Suprapubic skin (tissue), 4 donors: ENCODE measurements at regions not wholly inside any gene's neighbourhood (a gene's known extent, or its start where the extent isn't known, plus 50 kb on each side); places are given as distances from the start of the nearest gene placed in this dataset.
A peak's percentile ranks its signal among the peaks of the same experiment; 100 is the strongest.

Source experiments
- DNase-seq, 2 donors: peaks; one replicate each; pipeline ENCODE4 v3.0.0-alpha.2; 2019; ENCODE audit warnings: low spot score in 2 of 2
- H3K27ac ChIP-seq: fragments of 200-600 bp; sonication (generic); one replicate; pipeline ENCODE4 v1.5.1; 2019
- H3K27me3 ChIP-seq: fragments of 200-600 bp; sonication (generic); one replicate; pipeline ENCODE4 v1.5.1; 2019
- H3K36me3 ChIP-seq: fragments of 200-600 bp; sonication (generic); one replicate; pipeline ENCODE4 v1.5.1; 2019
- H3K4me1 ChIP-seq: fragments of 200-600 bp; sonication (generic); one replicate; pipeline ENCODE4 v1.5.1; 2019
- H3K4me3 ChIP-seq: fragments of 200-600 bp; sonication (generic); one replicate; pipeline ENCODE4 v1.5.1; 2019; ENCODE audit warnings: mild to moderate bottlenecking
- H3K9me3 ChIP-seq: fragments of 200-600 bp; sonication (generic); one replicate; pipeline ENCODE4 v1.5.1; 2019
- EP300 ChIP-seq: sonication (generic); formaldehyde crosslinking; IDR thresholded peaks from one replicate; pipeline ENCODE4 v1.6.1; 2017; ENCODE audit warnings: antibody characterized with exemption
- POLR2A ChIP-seq, 2 donors: fragments of 450-650 bp; IDR thresholded peaks; one replicate each; pipeline ENCODE4 v1.6.1; 2017; ENCODE audit warnings: antibody characterized with exemption in 2 of 2, mild to moderate bottlenecking in 2 of 2, moderate library complexity in 2 of 2
- POLR2AphosphoS5 ChIP-seq, 3 donors: sonication (generic); formaldehyde crosslinking; IDR thresholded peaks; one replicate each; pipeline ENCODE4 v1.6.1; 2017; ENCODE audit warnings: antibody characterized with exemption in 3 of 3
- WGBS: methylation state at CpG from one replicate; pipeline ENCODE4 v1.1.5; 2018; 5-methylcytosine and 5-hydroxymethylcytosine counted together
- TF ChIP-seq, protein P1 (sequence below), 2 donors: fragments of 200-600 bp in 1 of 2; fragments of 450-650 bp in 1 of 2; sonication (generic) in 1 of 2; IDR thresholded peaks; one replicate each; pipeline ENCODE4 v1.5.1; 2016 to 2019; ENCODE audit warnings: antibody characterized with exemption in 2 of 2, mild to moderate bottlenecking in 1 of 2, moderate library complexity in 1 of 2

DNA sequence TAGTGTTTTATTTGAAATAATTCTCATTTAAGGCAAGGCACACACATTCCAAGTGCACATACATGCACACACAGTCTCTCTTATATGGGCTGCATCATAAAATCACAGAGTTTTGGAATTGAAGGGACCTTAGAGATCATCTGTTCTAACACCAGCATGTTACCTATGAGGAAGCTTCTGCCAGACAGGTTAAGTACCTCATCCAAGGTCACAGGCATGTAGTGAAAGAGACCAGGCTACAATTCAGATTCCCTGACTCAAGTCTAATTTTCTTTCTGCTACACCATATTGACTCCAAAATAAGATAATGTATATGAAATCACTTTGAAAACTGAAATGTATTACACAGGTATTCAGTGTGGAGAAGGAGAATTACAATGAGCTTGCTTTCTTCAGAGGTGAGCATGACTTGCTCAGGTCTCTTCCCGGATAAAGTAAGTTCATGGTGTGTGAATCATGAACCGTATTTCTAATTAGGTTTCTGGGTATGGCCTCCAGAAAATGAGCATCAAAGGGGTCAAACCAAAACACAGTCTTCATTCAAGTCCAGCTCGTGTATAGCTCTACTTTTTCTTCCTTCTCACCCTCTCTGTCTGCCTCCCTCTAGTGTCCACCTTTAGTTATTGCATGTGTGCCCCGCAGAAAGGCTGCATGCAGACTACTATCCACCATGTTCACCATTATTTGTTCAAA lies 411.9 kb downstream of the FUT8 start:
- Histone ChIP-seq H3K4me3 (no peak overlapping the region), H3K27me3 (no peaks in the 10 kb centered on the region), H3K27ac (no peak overlapping the region), H3K9me3 (no peaks in the 10 kb centered on the region), H3K36me3 (no peaks in the 10 kb centered on the region), H3K4me1 (no peaks in the 10 kb centered on the region)
- DNase-seq = no peak
- WGBS = 27% methylated on average over 4 of the region's 4 CpGs
- TF ChIP-seq POLR2AphosphoS5 (IDR thresholded peaks at IDR 0.05) (no peak), POLR2A (IDR thresholded peaks at IDR 0.05) (no peak), EP300 (no peak)
- TF ChIP-seq, protein P1, sequence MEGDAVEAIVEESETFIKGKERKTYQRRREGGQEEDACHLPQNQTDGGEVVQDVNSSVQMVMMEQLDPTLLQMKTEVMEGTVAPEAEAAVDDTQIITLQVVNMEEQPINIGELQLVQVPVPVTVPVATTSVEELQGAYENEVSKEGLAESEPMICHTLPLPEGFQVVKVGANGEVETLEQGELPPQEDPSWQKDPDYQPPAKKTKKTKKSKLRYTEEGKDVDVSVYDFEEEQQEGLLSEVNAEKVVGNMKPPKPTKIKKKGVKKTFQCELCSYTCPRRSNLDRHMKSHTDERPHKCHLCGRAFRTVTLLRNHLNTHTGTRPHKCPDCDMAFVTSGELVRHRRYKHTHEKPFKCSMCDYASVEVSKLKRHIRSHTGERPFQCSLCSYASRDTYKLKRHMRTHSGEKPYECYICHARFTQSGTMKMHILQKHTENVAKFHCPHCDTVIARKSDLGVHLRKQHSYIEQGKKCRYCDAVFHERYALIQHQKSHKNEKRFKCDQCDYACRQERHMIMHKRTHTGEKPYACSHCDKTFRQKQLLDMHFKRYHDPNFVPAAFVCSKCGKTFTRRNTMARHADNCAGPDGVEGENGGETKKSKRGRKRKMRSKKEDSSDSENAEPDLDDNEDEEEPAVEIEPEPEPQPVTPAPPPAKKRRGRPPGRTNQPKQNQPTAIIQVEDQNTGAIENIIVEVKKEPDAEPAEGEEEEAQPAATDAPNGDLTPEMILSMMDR (IDR thresholded peaks at IDR 0.05) = peak; percentile 82 to 94

DNA sequence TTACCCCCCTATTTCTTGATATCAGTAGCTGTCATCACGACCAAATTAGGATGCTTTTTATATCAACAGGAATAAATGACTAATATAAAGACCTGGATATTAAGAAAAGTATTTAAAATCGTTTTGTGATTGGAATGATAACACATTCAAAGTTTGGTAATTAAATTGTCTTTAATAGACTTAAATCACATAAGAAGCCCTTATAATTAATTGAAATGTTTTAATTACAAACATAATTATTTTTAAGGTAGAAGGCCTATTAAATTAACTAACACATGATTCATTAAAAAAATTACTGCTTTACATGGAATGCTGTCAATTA lies 412.4 kb downstream of the FUT8 start:
- Histone ChIP-seq H3K4me3 (no peak overlapping the region), H3K36me3 (no peaks in the 10 kb centered on the region), H3K27me3 (no peaks in the 10 kb centered on the region), H3K4me1 (no peaks in the 10 kb centered on the region), H3K27ac (no peak overlapping the region), H3K9me3 (no peaks in the 10 kb centered on the region)
- 13% methylated on average over 2 of the region's 2 CpGs for WGBS
- TF ChIP-seq, protein P1 (IDR thresholded peaks at IDR 0.05) = peak in 1 of 2 donors; percentile 1
- TF ChIP-seq POLR2AphosphoS5 (IDR thresholded peaks at IDR 0.05) = no peak
- no peak for DNase-seq

DNA sequence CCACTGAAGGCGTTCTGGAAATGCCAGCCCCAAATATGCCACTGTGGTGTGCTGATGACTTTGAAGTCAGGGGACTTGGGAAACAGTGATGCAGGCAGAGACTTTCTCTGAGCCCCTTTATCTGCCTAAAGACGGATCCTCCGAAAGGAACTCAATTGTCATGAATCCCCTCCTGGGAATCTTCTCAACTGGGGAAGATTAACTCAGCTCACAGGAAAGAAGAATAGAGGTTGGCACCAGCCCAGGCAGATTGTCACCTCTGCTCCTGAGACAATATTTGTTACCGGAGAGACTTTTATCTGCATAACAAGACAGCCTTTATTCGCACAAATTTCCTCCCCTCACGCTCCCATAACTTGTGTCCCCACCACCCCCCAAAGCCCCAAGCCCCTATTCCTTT lies 414.4 kb downstream of the FUT8 start:
- H3K36me3 ChIP-seq = no peaks in the 10 kb centered on the region
- H3K4me3 ChIP-seq = no peak overlapping the region
- no peaks in the 10 kb centered on the region for H3K9me3 ChIP-seq
- TF ChIP-seq POLR2AphosphoS5 (IDR thresholded peaks at IDR 0.05) (no peak), POLR2A (IDR thresholded peaks at IDR 0.05) (no peak), EP300 (no peak)
- TF ChIP-seq, protein P1 (IDR thresholded peaks at IDR 0.05) = no peak
- DNase-seq = no peak
- no peak overlapping the region for H3K27ac ChIP-seq
- H3K4me1 ChIP-seq = no peaks in the 10 kb centered on the region
- no peaks in the 10 kb centered on the region for H3K27me3 ChIP-seq
- WGBS = 69% methylated on average over 6 of the region's 6 CpGs

GRCh38 chr14:65827520-65827919 lies 415.0 kb downstream of the FUT8 start:
- H3K27me3 ChIP-seq = no peaks in the 10 kb centered on the region
- TF ChIP-seq POLR2A (IDR thresholded peaks at IDR 0.05) (no peak), POLR2AphosphoS5 (IDR thresholded peaks at IDR 0.05) (no peak), EP300 (no peak)
- TF ChIP-seq, protein P1 (IDR thresholded peaks at IDR 0.05) = no peak
- H3K4me3 ChIP-seq = no peak overlapping the region
- no peak overlapping the region for H3K27ac ChIP-seq
- H3K4me1 ChIP-seq = no peaks in the 10 kb centered on the region
- no peak for DNase-seq
- 69% methylated on average over 6 of the region's 6 CpGs for WGBS
- no peaks in the 10 kb centered on the region for H3K9me3 ChIP-seq
- H3K36me3 ChIP-seq = no peaks in the 10 kb centered on the region

GRCh38 chr14:65828396-65828795 lies 415.9 kb downstream of the FUT8 start:
- no peak overlapping the region for H3K27ac ChIP-seq
- no peak for TF ChIP-seq POLR2A (IDR thresholded peaks at IDR 0.05)
- TF ChIP-seq EP300 = no peak
- no peak for TF ChIP-seq POLR2AphosphoS5 (IDR thresholded peaks at IDR 0.05)
- TF ChIP-seq, protein P1 (IDR thresholded peaks at IDR 0.05) = no peak
- DNase-seq = no peak
- no peaks in the 10 kb centered on the region for H3K9me3 ChIP-seq
- no peaks in the 10 kb centered on the region for H3K27me3 ChIP-seq
- no peaks in the 10 kb centered on the region for H3K36me3 ChIP-seq
- WGBS = 87% methylated on average over 4 of the region's 4 CpGs
- H3K4me3 ChIP-seq = no peak overlapping the region
- H3K4me1 ChIP-seq = peaks cover 5% of the 10 kb centered on the region
